ENCODE measurements at regions not wholly inside any gene's neighbourhood (a gene's known extent, or its start where the extent isn't known, plus 50 kb on each side); places are given as distances from the start of the nearest gene placed in this dataset.

DNA sequence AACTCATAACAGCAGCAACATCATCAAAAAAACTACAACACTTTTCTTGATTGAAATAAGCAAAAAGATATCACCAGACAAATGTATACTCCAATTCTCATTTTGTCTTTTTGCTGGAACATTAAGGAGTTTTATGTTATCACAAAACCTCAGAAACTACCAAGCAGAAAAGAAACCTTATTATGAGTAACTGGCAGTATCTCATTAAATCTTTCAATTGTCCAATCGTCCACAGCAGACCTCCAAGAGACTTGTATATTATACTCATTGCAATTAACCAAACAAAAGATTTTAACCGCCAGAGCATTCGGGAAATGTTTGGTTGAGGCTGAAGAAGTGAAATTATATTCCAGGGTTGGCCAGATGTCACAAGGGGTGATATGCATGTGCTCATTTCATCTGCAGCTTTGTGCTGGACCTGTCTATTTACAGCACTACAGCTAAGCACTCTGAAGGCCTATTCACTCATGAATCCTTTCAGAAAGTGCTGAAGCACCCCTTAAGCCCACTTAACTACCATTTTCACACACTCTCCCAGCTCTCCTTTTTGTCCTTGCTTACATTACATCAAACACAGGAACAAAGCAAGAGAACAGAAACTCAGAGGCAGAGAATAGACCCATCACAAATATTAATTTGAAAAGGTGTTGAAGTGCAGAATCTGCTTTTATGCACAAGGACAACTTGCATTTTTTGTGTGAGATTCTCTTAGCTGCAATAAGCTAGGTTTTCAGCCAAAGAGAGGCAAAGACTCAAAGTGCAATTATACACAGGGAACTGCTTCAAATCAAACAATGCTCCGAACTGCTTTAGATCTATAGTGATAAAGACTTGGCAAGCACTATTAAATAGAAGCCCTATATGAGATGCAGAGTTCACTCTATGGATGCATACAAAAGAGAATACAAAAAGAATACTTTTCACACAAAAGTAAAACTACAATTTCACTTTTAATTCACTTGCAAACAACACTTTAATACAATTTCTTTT lies 150.4 kb upstream of the POU5F2 start:
- H3K27me3 ChIP-seq (replicated peaks in 1 of 4; ENCODE audit: control insufficient read depth in 3 of 4, extremely low read depth in 1 of 4, insufficient read depth in 3 of 4, low read length in 3 of 4), result peaks cover 0 to 1% (median 0%) of the 10 kb centered on the region in 4 experiments; a peak in 1 of 7 replicates
- no peak overlapping the region for H3K14ac ChIP-seq (ENCODE audit: insufficient read length)
- ChIA-PET POLR2A (ENCODE audit: partially characterized antibody) (no interaction called here), CTCF (ENCODE audit: partially characterized antibody) (interaction anchor here (1.1 kb wide), 1 partner anchor 9 kb away, joined by 5 read pairs; no protein-coding TSS in a partner anchor)
- DNase-seq (ENCODE audit: low read depth in 1 of 2, low spot score in 2 of 2), result no peak
- no peak overlapping the region for H4K8ac ChIP-seq (ENCODE audit: extremely low read depth, insufficient read depth, low read length)
- H3K79me1 ChIP-seq (ENCODE audit: low read depth, low read length), result no peaks in the 10 kb centered on the region
- H3K18ac ChIP-seq (ENCODE audit: extremely low read depth, low read length), result no peak overlapping the region
- no peak overlapping the region for H2AK5ac ChIP-seq (ENCODE audit: low read depth, low read length)
- no peaks in the 10 kb centered on the region for H4K20me1 ChIP-seq (replicated peaks in 1 of 2; ENCODE audit: control insufficient read depth in 1 of 2, insufficient read depth in 2 of 2, low read length in 2 of 2)
- H3K9ac ChIP-seq (replicated peaks in 1 of 4; ENCODE audit: extremely low read depth in 1 of 4, low read depth in 3 of 4, low read length in 3 of 4), result no peak overlapping the region
- no peak overlapping the region for H3K56ac ChIP-seq (replicated peaks; ENCODE audit: insufficient read length, low read depth, low read length)
- H3K23ac ChIP-seq (ENCODE audit: insufficient read length), result no peak overlapping the region
- no peak overlapping the region for H2AFZ ChIP-seq (ENCODE audit: low read length)
- H3K23me2 ChIP-seq (ENCODE audit: low read depth, low read length), result no peaks in the 10 kb centered on the region
- no peak overlapping the region for H3K4me3 ChIP-seq (ENCODE audit: extremely low read depth in 1 of 4, insufficient read depth in 2 of 4, low read depth in 3 of 4, low read length in 4 of 4)
- H2BK12ac ChIP-seq (ENCODE audit: low read depth, low read length), result no peak overlapping the region
- H3K4ac ChIP-seq (replicated peaks; ENCODE audit: insufficient read length, low read depth, low read length), result no peak overlapping the region
- H2BK15ac ChIP-seq (ENCODE audit: low read length), result no peak overlapping the region
- no peak for FAIRE-seq
- H4K91ac ChIP-seq (replicated peaks; ENCODE audit: insufficient read length, low read length), result no peak overlapping the region
- no peaks in the 10 kb centered on the region; a peak in 1 of 7 replicates for H3K4me1 ChIP-seq (replicated peaks in 1 of 4; ENCODE audit: control insufficient read depth in 3 of 4, insufficient read depth in 4 of 4, low read length in 3 of 4)
- H3K9me3 ChIP-seq (ENCODE audit: insufficient read depth in 2 of 2, low read depth in 1 of 2, low read length in 1 of 2), result no peaks in the 10 kb centered on the region
- no peak overlapping the region for H4K5ac ChIP-seq (ENCODE audit: insufficient read length, low read depth, low read length)
- H2BK120ac ChIP-seq (replicated peaks; ENCODE audit: low read depth, low read length), result no peak overlapping the region
- H3K79me2 ChIP-seq (ENCODE audit: control insufficient read depth in 1 of 2, insufficient read depth in 2 of 2, low read length in 2 of 2), result no peaks in the 10 kb centered on the region
- no peak overlapping the region for H3K27ac ChIP-seq (ENCODE audit: low read depth, low read length)
- no peak overlapping the region for H3K4me2 ChIP-seq (ENCODE audit: insufficient read depth in 1 of 2, low read depth in 2 of 2, low read length in 2 of 2)
- H2BK5ac ChIP-seq (ENCODE audit: low read depth, low read length), result no peak overlapping the region
- no peak overlapping the region for H2BK20ac ChIP-seq (ENCODE audit: low read length)
- H3K36me3 ChIP-seq (ENCODE audit: control insufficient read depth in 2 of 4, insufficient read depth in 4 of 4, low read length in 3 of 4), result no peaks in the 10 kb centered on the region
- WGBS, 2 experiments (ENCODE audit: extremely low coverage in 1 of 2, insufficient coverage in 1 of 2, insufficient read length in 1 of 2, insufficient replicate concordance in 2 of 2, low coverage in 1 of 2, low lambda C conversion rate in 2 of 2, missing lambda C conversion rate in 1 of 2), result 85% methylated on average over 4 of the region's 4 CpGs; no CpG with 5 or more reads in 1 of the 2 experiments
- TF ChIP-seq SIN3A (conservative IDR thresholded peaks at IDR 0.05 in 1 of 2, IDR thresholded peaks at IDR 0.05 in 1 of 2; ENCODE audit: low read depth in 1 of 2, low read length in 2 of 2) (no peak), TBP (IDR thresholded peaks at IDR 0.05; ENCODE audit: low read depth, low read length) (no peak), RAD21 (IDR thresholded peaks at IDR 0.05 in 1 of 2, conservative IDR thresholded peaks at IDR 0.05 in 1 of 2; ENCODE audit: low read depth in 2 of 2, low read length in 2 of 2) (no peak), GABPA (IDR thresholded peaks at IDR 0.05; ENCODE audit: borderline replicate concordance, insufficient read depth, low read length) (no peak), FOSL1 (IDR thresholded peaks at IDR 0.05; ENCODE audit: insufficient read depth, low read depth, low read length) (no peak), ZNF274 (IDR thresholded peaks at IDR 0.05; ENCODE audit: borderline replicate concordance, extremely low read depth, low read length) (no peak), SP4 (IDR thresholded peaks at IDR 0.05; ENCODE audit: low read length) (no peak), CHD2 (IDR thresholded peaks at IDR 0.05; ENCODE audit: low read length) (no peak), RXRA (IDR thresholded peaks at IDR 0.05; ENCODE audit: insufficient read depth, low read depth, low read length) (no peak), TEAD4 (IDR thresholded peaks at IDR 0.05; ENCODE audit: low read depth, low read length) (no peak), TCF12 (IDR thresholded peaks at IDR 0.05; ENCODE audit: low read depth, low read length) (no peak), GTF2F1 (IDR thresholded peaks at IDR 0.05; ENCODE audit: borderline replicate concordance, low read depth, low read length) (no peak)

Data from H1 (cell line).